Neural progenitor cell (in vitro differentiated cells): ENCODE measurements at regions not wholly inside any gene's neighbourhood (a gene's known extent, or its start where the extent isn't known, plus 50 kb on each side); places are given as distances from the start of the nearest gene placed in this dataset.

Experiments
- DNase-seq: peaks from one replicate; pipeline ENCODE4 v3.0.0-alpha.2; 2016; ENCODE audit warnings: low spot score
- H2AFZ ChIP-seq: fragments of 200-600 bp; sonication (generic); replicated peaks from 2 replicates; pipeline ENCODE4 v1.6.1; 2016; ENCODE audit warnings: antibody characterized with exemption
- H3F3A ChIP-seq: fragments of 200-600 bp; sonication (generic); 2 replicates; pipeline ENCODE4 v1.6.1; 2016; ENCODE audit warnings: antibody characterized with exemption, low read depth
- H3K27ac ChIP-seq: fragments of 200-600 bp; sonication (generic); 2 replicates; pipeline ENCODE4 v1.5.1; 2016; ENCODE audit warnings: mild to moderate bottlenecking
- H3K27me3 ChIP-seq: fragments of 200-600 bp; sonication (generic); 2 replicates; pipeline ENCODE4 v1.6.1; 2016; ENCODE audit warnings: mild to moderate bottlenecking, moderate library complexity
- H3K36me3 ChIP-seq: fragments of 200-600 bp; sonication (generic); 2 replicates; pipeline ENCODE4 v1.5.1; 2016
- H3K4me1 ChIP-seq: fragments of 200-600 bp; sonication (generic); 2 replicates; pipeline ENCODE4 v1.6.1; 2016; ENCODE audit warnings: mixed run types
- H3K4me2 ChIP-seq: fragments of 200-600 bp; sonication (generic); 2 replicates; pipeline ENCODE4 v1.6.1; 2016
- H3K4me3 ChIP-seq: fragments of 200-600 bp; sonication (generic); 2 replicates; pipeline ENCODE4 v1.5.1; 2016
- H3K79me2 ChIP-seq: fragments of 200-600 bp; sonication (generic); 2 replicates; pipeline ENCODE4 v1.6.1; 2016; ENCODE audit warnings: low read depth
- H3K9ac ChIP-seq: fragments of 200-600 bp; sonication (generic); 2 replicates; pipeline ENCODE4 v1.6.1; 2016
- H3K9me3 ChIP-seq: fragments of 200-600 bp; sonication (generic); 2 replicates; pipeline ENCODE4 v1.5.1; 2016; ENCODE audit warnings: low read depth
- H4K20me1 ChIP-seq: fragments of 200-600 bp; sonication (generic); 2 replicates; pipeline ENCODE4 v1.6.1; 2016; ENCODE audit warnings: low read depth
- H3K27ac Mint-ChIP-seq: 3 replicates; pipeline ENCODE4 v1.8.0; 2021; ENCODE audit warnings: mixed read lengths
- H3K27me3 Mint-ChIP-seq: 2 replicates; pipeline ENCODE4 v1.8.0; 2022; ENCODE audit warnings: low read depth, mild to moderate bottlenecking, inconsistent platforms, moderate library complexity, mixed read lengths; ENCODE audit not compliant: insufficient read depth
- H3K36me3 Mint-ChIP-seq: 3 replicates; pipeline ENCODE4 v1.8.0; 2021; ENCODE audit warnings: mixed read lengths
- H3K4me1 Mint-ChIP-seq: 3 replicates; pipeline ENCODE4 v1.8.0; 2021; ENCODE audit warnings: mixed read lengths
- H3K4me3 Mint-ChIP-seq: 3 replicates; pipeline ENCODE4 v1.8.0; 2021; ENCODE audit warnings: mild to moderate bottlenecking, moderate library complexity, mixed read lengths
- H3K9me3 Mint-ChIP-seq: 3 replicates; pipeline ENCODE4 v1.8.0; 2020; ENCODE audit warnings: mixed read lengths
- CTCF ChIP-seq: fragments of 200-600 bp; sonication (generic); IDR thresholded peaks from 2 replicates; pipeline ENCODE4 v1.5.1; 2017; ENCODE audit warnings: antibody characterized with exemption, mild to moderate bottlenecking
- EZH2 ChIP-seq: fragments of 200-600 bp; sonication (generic); IDR thresholded peaks from 2 replicates; pipeline ENCODE4 v1.6.1; 2017; ENCODE audit warnings: antibody characterized with exemption, mild to moderate bottlenecking, moderate library complexity
- EZH2phosphoT487 ChIP-seq: fragments of 200-600 bp; sonication (generic); IDR thresholded peaks from 2 replicates; pipeline ENCODE4 v1.6.1; 2017; ENCODE audit warnings: antibody characterized with exemption

DNA sequence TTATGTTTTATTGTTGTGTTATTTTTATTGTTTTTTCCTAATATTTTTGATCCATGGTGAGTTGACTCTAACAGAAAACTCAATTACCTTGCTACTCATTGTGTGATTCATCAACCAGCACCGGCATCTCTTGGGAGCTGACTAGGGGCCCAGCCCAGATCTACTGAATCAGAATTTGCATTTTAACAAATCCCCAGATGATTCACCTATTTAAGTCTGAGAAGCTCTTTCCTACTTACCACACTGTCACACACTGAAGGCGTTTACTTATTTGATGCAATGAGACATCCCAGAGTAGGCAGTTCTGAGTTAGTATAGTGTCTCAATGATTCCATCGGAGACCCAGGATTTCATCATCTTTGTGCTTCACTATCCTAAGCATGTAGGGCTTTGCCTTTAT is 416.6 kb downstream of the RWDD3 start:
- Histone ChIP-seq H3K27me3 (no peaks in the 10 kb centered on the region), H3K27ac (no peak overlapping the region), H3K36me3 (no peaks in the 10 kb centered on the region), H4K20me1 (no peaks in the 10 kb centered on the region), H3K9ac (no peak overlapping the region), H3F3A (no peaks in the 10 kb centered on the region), H3K4me2 (no peak overlapping the region), H3K4me1 (peaks cover 5% of the 10 kb centered on the region), H2AFZ (no peak overlapping the region), H3K9me3 (no peaks in the 10 kb centered on the region), H3K4me3 (no peak overlapping the region), H3K79me2 (no peaks in the 10 kb centered on the region)
- no peaks in the 10 kb centered on the region for H3K36me3 Mint-ChIP-seq
- peaks cover 15% of the 10 kb centered on the region for H3K4me1 Mint-ChIP-seq
- no peak overlapping the region for H3K4me3 Mint-ChIP-seq
- no peak for DNase-seq
- no peak for TF ChIP-seq EZH2phosphoT487
- TF ChIP-seq CTCF: no peak
- no peak for TF ChIP-seq EZH2
- no peaks in the 10 kb centered on the region for H3K27me3 Mint-ChIP-seq
- no peaks in the 10 kb centered on the region for H3K9me3 Mint-ChIP-seq
- no peak overlapping the region for H3K27ac Mint-ChIP-seq

GRCh38 chr1:95652423-95652965 is 418.5 kb downstream of the RWDD3 start:
- no peak for DNase-seq
- Histone ChIP-seq H3K9me3 (no peaks in the 10 kb centered on the region), H3K27me3 (no peaks in the 10 kb centered on the region), H4K20me1 (no peaks in the 10 kb centered on the region), H3K4me3 (no peak overlapping the region), H3F3A (no peaks in the 10 kb centered on the region), H3K79me2 (no peaks in the 10 kb centered on the region), H3K4me2 (no peak overlapping the region), H3K36me3 (no peaks in the 10 kb centered on the region), H3K9ac (no peak overlapping the region), H2AFZ (peak overlapping the region; percentile 11), H3K27ac (no peak overlapping the region), H3K4me1 (peaks cover 6% of the 10 kb centered on the region)
- peaks cover 16% of the 10 kb centered on the region for H3K4me1 Mint-ChIP-seq
- H3K9me3 Mint-ChIP-seq: no peaks in the 10 kb centered on the region
- no peaks in the 10 kb centered on the region for H3K36me3 Mint-ChIP-seq
- H3K27me3 Mint-ChIP-seq: no peaks in the 10 kb centered on the region
- no peak overlapping the region for H3K4me3 Mint-ChIP-seq
- TF ChIP-seq EZH2: no peak
- TF ChIP-seq CTCF: no peak
- no peak for TF ChIP-seq EZH2phosphoT487
- no peak overlapping the region for H3K27ac Mint-ChIP-seq

- Histone ChIP-seq H3K27me3 (no peaks in the 10 kb centered on the region), H2AFZ (peak overlapping the region; percentile 51), H3K36me3 (no peaks in the 10 kb centered on the region), H3F3A (no peaks in the 10 kb centered on the region), H4K20me1 (no peaks in the 10 kb centered on the region), H3K9ac (no peak overlapping the region), H3K9me3 (no peaks in the 10 kb centered on the region), H3K27ac (no peak overlapping the region), H3K4me3 (no peak overlapping the region), H3K79me2 (no peaks in the 10 kb centered on the region), H3K4me2 (no peak overlapping the region), H3K4me1 (peaks cover 6% of the 10 kb centered on the region)
- Mint-ChIP-seq H3K4me1 (peaks cover 16% of the 10 kb centered on the region), H3K4me3 (no peak overlapping the region), H3K27ac (no peak overlapping the region), H3K9me3 (no peaks in the 10 kb centered on the region), H3K27me3 (no peaks in the 10 kb centered on the region), H3K36me3 (no peaks in the 10 kb centered on the region)
- TF ChIP-seq CTCF (no peak), EZH2 (no peak), EZH2phosphoT487 (no peak)
- no peak for DNase-seq
These were observed 419.6 kb downstream of the RWDD3 start for GRCh38 chr1:95653618-95654017.
